ENCODE measurements at regions not wholly inside any gene's neighbourhood (a gene's known extent, or its start where the extent isn't known, plus 50 kb on each side); places are given as distances from the start of the nearest gene placed in this dataset.
A peak's percentile ranks its signal among the peaks of the same experiment; 100 is the strongest.

- Histone ChIP-seq H3K9me3 (replicated peaks in 1 of 11) (no peaks in the 10 kb centered on the region), H3K4me3 (no peak overlapping the region), H3K27me3 (no peaks in the 10 kb centered on the region), H3K27ac (no peak overlapping the region), H3K9ac (no peak overlapping the region), H3K4me2 (no peak overlapping the region), H3K36me3 (no peaks in the 10 kb centered on the region), H3K4me1 (no peaks in the 10 kb centered on the region), H4K20me1 (no peaks in the 10 kb centered on the region)
- TF ChIP-seq Cebpa-rat (IDR thresholded peaks at IDR 0.05), result no peak
These were observed 79.3 kb upstream of the ARMC2 start for GRCh38 chr6:108768792-108769524.

DNA sequence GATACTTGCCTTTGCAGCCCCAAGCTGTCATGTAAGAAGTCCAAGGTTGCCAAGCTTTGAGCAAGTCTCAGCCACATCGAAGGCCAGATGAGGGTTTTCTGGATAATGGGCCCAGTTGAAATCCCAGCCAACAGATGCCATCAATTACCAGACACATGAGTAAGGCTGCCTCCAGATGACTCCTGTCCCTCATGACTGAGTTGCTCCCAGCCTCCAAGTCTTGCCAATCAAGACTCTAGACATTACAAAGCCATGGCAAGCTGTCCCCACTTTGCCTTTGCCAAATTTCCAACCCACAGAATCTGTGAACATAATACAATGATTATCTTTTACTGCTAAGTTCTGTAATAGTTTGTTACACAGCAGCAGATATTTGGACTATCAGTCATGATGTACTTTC lies 76.8 kb upstream of the ARMC2 start:
- Histone ChIP-seq H3K27me3 (no peaks in the 10 kb centered on the region), H3K36me3 (no peaks in the 10 kb centered on the region), H3K4me3 (no peak overlapping the region), H3K4me2 (no peak overlapping the region), H3K9me3 (replicated peaks in 1 of 11) (no peaks in the 10 kb centered on the region), H3K9ac (no peak overlapping the region), H3K4me1 (no peaks in the 10 kb centered on the region), H4K20me1 (no peaks in the 10 kb centered on the region), H3K27ac (no peak overlapping the region)
- no peak for TF ChIP-seq Cebpa-rat (IDR thresholded peaks at IDR 0.05)

DNA sequence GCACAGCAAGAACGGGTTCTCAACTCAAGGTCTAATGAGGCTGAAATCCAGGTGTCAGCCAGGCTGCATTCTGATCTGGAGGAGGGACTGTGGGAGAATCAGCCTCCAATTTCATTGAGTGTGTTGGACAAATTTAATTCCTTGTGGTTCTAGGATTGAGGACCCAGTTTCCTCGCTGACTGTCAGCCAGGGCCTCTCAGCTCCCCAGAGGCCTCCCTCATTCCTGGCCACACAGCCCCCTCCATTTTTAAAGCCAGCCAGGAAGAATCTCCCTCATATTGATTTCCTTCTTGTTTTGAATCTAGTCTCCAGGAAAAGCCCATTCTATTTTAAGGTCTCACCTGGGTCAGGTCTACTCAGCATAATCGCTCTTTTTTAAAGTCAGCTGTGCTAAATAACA lies 73.7 kb upstream of the ARMC2 start:
- Histone ChIP-seq H3K9me3 (replicated peaks in 1 of 11) (no peaks in the 10 kb centered on the region), H3K4me2 (no peak overlapping the region), H3K4me1 (peaks cover 4 to 13% (median 7%) of the 10 kb centered on the region in 10 experiments; a peak in 19 of 20 replicates), H3K9ac (no peak overlapping the region), H3K36me3 (no peaks in the 10 kb centered on the region), H3K4me3 (no peak overlapping the region), H3K27ac (no peak overlapping the region), H4K20me1 (no peaks in the 10 kb centered on the region), H3K27me3 (no peaks in the 10 kb centered on the region)
- no peak for TF ChIP-seq Cebpa-rat (IDR thresholded peaks at IDR 0.05)

DNA sequence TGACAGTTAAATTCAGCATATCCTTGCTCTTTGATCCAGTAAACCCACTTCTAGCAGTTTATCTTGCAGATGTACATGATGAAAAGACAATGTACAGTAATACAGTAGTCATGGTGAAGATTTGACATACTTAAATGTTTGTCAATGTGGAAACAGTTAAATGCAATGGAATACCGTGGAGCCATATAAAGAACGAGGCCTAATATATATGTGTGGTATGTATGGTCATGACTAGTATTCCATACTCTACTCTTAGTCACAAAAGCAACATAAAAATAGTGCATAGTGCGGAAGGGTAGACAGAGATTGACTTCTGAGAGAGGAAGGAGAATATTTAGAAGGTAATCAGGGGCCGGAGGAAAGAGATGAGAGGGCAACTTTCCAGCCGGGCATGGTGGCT lies 70.7 kb upstream of the ARMC2 start:
- Histone ChIP-seq H3K4me1 (peaks cover 10 to 34% (median 18%) of the 10 kb centered on the region in 10 experiments), H3K4me2 (no peak overlapping the region), H3K4me3 (no peak overlapping the region), H3K9me3 (replicated peaks in 1 of 11) (no peaks in the 10 kb centered on the region), H3K9ac (no peak overlapping the region), H4K20me1 (no peaks in the 10 kb centered on the region), H3K36me3 (no peaks in the 10 kb centered on the region), H3K27ac (no peak overlapping the region), H3K27me3 (no peaks in the 10 kb centered on the region)
- no peak for TF ChIP-seq Cebpa-rat (IDR thresholded peaks at IDR 0.05)

DNA sequence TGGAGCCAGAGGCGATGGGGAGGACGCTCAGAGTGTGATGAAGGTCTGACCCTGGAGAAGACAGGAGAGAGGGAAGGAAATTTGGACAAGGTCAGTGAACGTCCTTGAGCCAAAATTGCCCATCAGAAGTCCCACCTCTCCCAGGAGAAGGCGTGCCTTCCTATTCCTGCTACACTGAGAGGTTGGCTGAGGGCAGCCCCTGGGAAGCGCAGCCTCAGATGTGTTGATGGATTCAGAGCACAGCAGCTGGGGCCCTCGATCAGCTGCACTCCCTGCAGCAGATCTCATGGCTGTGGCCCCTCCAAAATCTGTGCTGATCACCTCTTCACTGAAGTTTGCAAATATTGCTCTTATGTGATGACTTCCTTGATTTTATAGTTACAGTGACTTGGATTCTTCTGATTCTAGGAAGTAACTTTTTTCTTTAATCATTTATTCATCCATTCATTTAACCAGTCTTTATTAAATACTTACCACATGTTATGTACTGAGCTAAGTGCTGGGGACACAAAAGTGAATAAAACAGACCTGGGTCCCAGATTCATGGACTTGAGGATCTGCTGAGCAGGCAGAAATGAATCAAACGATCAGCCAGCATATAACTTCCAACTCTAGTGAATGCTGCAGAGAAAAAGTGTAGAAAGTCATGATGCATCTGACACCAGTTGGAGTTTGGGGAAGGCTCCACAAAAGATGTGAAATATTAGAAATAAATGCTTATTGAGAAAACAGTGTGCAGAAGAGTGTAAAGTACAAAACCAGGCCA lies 69.6 kb upstream of the ARMC2 start:
- Histone ChIP-seq H3K9me3 (replicated peaks in 1 of 11) (no peaks in the 10 kb centered on the region), H4K20me1 (no peaks in the 10 kb centered on the region), H3K4me1 (peaks cover 10 to 44% (median 21%) of the 10 kb centered on the region in 10 experiments), H3K36me3 (no peaks in the 10 kb centered on the region), H3K27ac (peak overlapping the region in 2 of 11 experiments; percentile 29 to 51; a peak in 1 of 22 replicates), H3K4me2 (peak overlapping the region in 9 of 11 experiments; percentile 32 to 75 (median 51); a peak in 14 of 22 replicates), H3K9ac (no peak overlapping the region), H3K27me3 (no peaks in the 10 kb centered on the region), H3K4me3 (no peak overlapping the region)
- TF ChIP-seq Cebpa-rat (IDR thresholded peaks at IDR 0.05), result no peak

- Histone ChIP-seq H3K9me3 (replicated peaks in 1 of 11) (no peaks in the 10 kb centered on the region), H3K36me3 (no peaks in the 10 kb centered on the region), H3K4me2 (peak overlapping the region; percentile 17 to 75 (median 49); a peak in 21 of 22 replicates), H3K4me3 (no peak overlapping the region), H3K4me1 (peaks cover 10 to 44% (median 21%) of the 10 kb centered on the region in 10 experiments), H3K9ac (peak overlapping the region in 2 of 11 experiments; percentile 3; a peak in 2 of 22 replicates), H4K20me1 (no peaks in the 10 kb centered on the region), H3K27me3 (no peaks in the 10 kb centered on the region), H3K27ac (peak overlapping the region in 5 of 11 experiments; percentile 1 to 51 (median 29); a peak in 8 of 22 replicates)
- no peak for TF ChIP-seq Cebpa-rat (IDR thresholded peaks at IDR 0.05)
These were observed 68.5 kb upstream of the ARMC2 start for GRCh38 chr6:108779536-108780275.

DNA sequence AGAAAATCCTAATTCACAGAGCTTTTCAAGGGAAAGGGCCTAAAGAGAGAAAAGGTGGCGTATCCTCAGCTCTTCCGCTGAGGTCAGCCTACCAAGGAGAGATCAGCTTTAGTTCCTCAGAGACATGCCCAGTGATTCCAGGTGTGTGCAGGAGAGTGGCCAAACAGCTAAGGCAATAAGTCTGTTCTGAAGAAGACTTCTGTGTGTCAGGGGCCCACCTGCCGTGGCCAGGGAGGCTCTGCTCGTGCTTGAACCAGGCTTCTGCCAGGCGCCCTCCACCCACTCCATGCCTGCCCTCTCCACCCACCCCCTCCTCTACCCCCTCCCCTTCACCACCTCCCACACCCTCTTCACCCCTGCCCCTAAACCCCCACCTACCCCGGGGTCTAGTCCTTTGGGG lies 67.4 kb upstream of the ARMC2 start:
- Histone ChIP-seq H3K4me3 (no peak overlapping the region), H3K27me3 (no peaks in the 10 kb centered on the region), H3K9ac (no peak overlapping the region), H3K27ac (no peak overlapping the region), H4K20me1 (no peaks in the 10 kb centered on the region), H3K4me2 (no peak overlapping the region), H3K36me3 (no peaks in the 10 kb centered on the region), H3K4me1 (peaks cover 10 to 44% (median 21%) of the 10 kb centered on the region in 10 experiments), H3K9me3 (replicated peaks in 1 of 11) (no peaks in the 10 kb centered on the region)
- TF ChIP-seq Cebpa-rat (IDR thresholded peaks at IDR 0.05), result no peak

- Histone ChIP-seq H3K9me3 (replicated peaks in 1 of 11) (no peaks in the 10 kb centered on the region; a peak in 1 of 22 replicates), H3K9ac (peak overlapping the region in 1 of 11 experiments; percentile 19; a peak in 2 of 22 replicates), H3K27me3 (no peaks in the 10 kb centered on the region), H3K4me1 (peaks cover 10 to 44% (median 21%) of the 10 kb centered on the region in 10 experiments), H3K4me2 (peak overlapping the region; percentile 18 to 80 (median 57); a peak in 19 of 22 replicates), H4K20me1 (no peaks in the 10 kb centered on the region), H3K4me3 (peak overlapping the region in 2 of 10 experiments; percentile 19 to 33; a peak in 1 of 20 replicates), H3K27ac (no peak overlapping the region), H3K36me3 (no peaks in the 10 kb centered on the region)
- TF ChIP-seq Cebpa-rat (IDR thresholded peaks at IDR 0.05), result no peak
These were observed 66.7 kb upstream of the ARMC2 start for GRCh38 chr6:108781419-108782100.

All from BLaER1 treated with 17β-estradiol and CSF1 and Interleukin-3, amounts not matched to agents 10 nM and 100 nM (cell line).